HG03558 (cell line): ENCODE measurements at regions not wholly inside any gene's neighbourhood (a gene's known extent, or its start where the extent isn't known, plus 50 kb on each side); places are given as distances from the start of the nearest gene placed in this dataset.

Source experiments
- ATAC-seq: cut with Tn5 transposase; IDR thresholded peaks from one replicate; pipeline ENCODE4 v1.9.1; 2021; ENCODE audit warnings: moderate number of reproducible peaks; ENCODE audit not compliant: unreplicated experiment; ENCODE audit errors: extremely low read depth

- no peak for ATAC-seq
Measured at GRCh38 chr15:93202405-93202804, 113.4 kb upstream of the RGMA start.

GRCh38 chr15:93201940-93202339 lies 112.9 kb upstream of the RGMA start:
- no peak for ATAC-seq

- no peak for ATAC-seq
Measured at GRCh38 chr15:93200837-93201226, 111.8 kb upstream of the RGMA start.

DNA sequence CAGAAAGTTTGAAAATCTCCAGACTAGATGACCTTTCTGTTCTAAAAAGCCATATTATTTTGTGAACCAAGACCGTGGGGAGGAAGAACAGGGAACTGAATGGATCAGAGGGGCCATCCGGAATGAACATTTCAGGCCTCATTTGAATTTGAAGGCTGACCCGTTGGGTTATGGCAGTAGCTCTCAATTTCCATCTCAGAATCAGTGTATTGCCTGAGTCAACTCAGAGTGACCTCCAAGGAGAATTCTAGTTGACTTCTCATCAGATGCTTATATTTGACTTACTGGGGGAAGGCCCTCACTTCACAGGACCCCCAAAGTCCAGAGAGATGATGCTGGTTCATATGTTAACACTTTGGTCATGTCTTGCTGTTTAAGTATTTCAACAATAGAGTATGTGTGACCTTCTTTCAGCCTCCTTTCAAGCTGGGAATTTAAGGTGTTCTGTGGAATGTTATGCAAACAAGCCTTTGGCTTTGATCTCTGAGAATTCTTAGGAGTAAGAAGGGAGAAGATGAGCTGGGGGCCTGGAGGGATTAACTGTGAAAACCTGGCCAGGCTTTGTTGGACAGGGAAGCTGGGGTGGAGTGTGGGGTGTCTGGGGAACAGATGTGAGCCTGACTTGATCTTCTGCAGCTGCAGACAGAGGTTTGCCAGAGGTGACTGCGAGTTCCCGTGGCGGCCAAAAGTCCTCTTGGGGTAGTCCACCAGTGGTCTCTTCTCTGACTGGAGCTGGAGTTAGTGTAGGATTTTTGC lies 111.2 kb upstream of the RGMA start:
- no peak for ATAC-seq

DNA sequence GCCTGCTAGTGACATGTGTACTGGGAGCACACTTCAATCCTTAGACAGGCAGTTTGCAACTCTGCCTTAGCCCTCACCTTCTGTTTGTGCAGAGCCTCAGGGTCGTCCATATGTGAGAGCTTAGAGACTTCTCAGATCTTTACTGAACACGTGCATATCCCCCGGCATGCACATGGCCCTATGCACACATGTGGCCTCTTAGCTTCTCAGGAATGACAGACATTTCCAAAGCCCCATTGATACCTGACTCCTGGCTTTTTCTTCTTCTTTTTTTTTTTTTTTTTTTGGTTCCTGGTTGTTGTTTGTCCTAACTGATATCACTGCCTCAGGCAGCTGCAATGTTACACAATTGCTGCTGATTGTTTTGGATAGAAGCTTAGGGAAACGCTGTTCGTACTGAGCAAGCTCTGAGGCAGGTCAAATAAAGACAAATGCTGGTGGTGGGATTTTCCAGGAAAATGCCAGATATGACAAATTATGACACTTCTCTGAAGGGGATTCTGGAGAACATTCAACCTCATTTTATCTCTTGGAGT lies 107.2 kb upstream of the RGMA start:
- ATAC-seq, result no peak

GRCh38 chr15:93195109-93195508 lies 106.1 kb upstream of the RGMA start:
- ATAC-seq, result no peak

DNA sequence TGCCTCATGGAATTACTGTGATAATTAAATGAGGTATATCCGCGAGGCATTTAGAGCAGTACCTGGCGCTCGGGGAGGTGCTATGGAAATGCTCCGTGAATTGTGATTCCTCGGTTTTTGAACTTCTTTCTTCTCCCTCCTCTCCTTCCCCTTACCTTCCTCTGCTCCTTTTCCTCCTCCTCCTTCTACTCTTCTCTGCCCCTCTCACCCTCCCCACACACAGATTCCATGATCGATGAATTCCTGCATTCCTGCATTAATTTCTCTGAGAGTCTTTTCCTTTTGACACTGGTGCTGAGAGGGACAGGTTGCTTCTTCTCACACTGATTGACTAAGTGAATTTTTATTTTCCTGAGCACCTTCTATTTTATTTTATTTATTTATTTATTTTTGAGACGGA lies 101.2 kb upstream of the RGMA start:
- no peak for ATAC-seq

DNA sequence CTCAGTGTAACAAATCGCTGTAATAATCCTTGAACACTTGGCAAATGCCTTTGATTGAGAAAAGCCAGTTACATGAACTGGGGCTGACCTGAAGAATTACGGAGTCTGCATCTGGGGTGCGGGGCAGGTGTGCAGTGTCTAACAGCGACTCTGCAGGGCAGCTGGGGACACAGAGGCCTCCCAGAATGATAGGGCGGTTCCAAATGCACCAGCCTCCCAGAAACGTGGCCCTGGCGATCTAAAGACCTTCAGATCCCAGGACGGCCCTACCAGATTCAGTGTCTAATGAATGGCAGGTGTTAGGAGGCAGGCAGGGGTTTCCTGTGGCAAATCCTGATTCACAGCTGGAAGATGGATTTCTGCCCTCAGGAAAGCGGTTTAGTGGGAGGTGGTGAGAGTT lies 100.5 kb upstream of the RGMA start:
- no peak for ATAC-seq

- no peak for ATAC-seq
Measured at GRCh38 chr15:93188236-93188635, 99.2 kb upstream of the RGMA start.

DNA sequence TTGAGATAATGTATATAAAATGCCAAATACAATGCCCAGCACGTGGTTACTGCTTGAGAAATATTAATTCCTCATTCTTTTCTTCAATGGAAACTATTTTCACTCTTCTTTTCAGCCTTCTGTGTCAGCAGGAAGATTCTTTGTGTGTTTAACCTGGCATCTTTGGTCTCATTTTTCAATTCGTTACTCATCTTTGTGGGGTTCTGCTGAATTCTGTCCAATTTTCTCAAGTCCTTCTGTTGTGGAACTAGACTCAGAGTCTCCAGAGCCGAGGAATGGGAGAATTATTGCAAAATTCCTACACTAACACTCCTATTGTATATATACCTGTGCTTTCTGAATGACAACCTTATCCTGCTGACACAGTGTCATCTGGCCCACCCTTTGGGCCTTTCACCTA lies 96.8 kb upstream of the RGMA start:
- no peak for ATAC-seq

GRCh38 chr15:93182703-93183205 lies 93.7 kb upstream of the RGMA start:
- no peak for ATAC-seq

- ATAC-seq, result no peak
Measured at GRCh38 chr15:93180656-93181055, 91.6 kb upstream of the RGMA start.

GRCh38 chr15:93180128-93180527 lies 91.1 kb upstream of the RGMA start:
- ATAC-seq, result no peak

GRCh38 chr15:93179700-93180102 lies 90.7 kb upstream of the RGMA start:
- no peak for ATAC-seq

GRCh38 chr15:93179072-93179471 lies 90.1 kb upstream of the RGMA start:
- no peak for ATAC-seq

DNA sequence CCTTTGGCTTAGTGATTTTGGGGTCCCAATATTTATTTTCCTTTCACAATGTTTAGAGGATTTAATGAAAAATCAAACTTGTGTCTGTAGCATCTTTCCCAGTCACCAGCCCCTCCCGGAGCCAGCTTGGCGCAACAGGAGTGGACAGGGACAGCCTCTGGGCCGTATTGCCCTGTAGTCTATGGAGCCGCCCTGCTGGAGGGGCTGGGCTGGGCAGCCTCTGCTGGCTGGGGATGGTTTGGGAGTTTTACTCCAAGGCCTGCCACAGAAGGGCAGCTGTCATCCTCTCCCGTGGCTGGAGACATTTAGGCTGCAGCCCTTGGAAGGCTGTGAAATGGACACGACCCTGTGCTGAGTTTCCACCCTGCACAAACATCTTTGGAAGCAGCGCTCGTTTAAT lies 89.4 kb upstream of the RGMA start:
- no peak for ATAC-seq

GRCh38 chr15:93176065-93176464 lies 87.1 kb upstream of the RGMA start:
- ATAC-seq, result no peak

GRCh38 chr15:93174836-93175235 lies 85.8 kb upstream of the RGMA start:
- no peak for ATAC-seq

GRCh38 chr15:93173369-93173768 lies 84.4 kb upstream of the RGMA start:
- no peak for ATAC-seq

GRCh38 chr15:93171476-93171875 lies 82.5 kb upstream of the RGMA start:
- ATAC-seq, result no peak

- no peak for ATAC-seq
Measured at GRCh38 chr15:93170329-93170728, 81.3 kb upstream of the RGMA start.

DNA sequence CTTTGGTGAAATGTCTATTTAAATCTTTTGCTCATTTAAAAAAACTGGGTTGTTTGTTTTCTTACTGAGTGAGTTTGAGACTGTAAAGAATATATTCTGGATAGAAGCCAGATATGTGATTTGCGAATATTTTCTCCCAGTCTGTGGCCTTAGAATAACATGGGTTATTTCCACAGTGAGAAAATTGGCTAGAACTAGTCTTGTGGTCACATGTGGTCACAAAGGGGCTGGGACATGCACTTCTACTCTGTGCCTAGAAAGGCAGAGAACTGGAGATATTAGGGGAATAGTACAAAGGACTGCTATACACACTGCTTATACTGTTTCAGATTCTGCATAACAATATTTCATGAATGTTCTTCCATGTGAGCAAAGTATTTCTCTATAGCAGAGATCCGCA lies 79.9 kb upstream of the RGMA start:
- no peak for ATAC-seq
